Trophoblast cell (in vitro differentiated cells and primary cell): ENCODE measurements at regions not wholly inside any gene's neighbourhood (a gene's known extent, or its start where the extent isn't known, plus 50 kb on each side); places are given as distances from the start of the nearest gene placed in this dataset.
"Not testable (repeated sequence)": the region's sequence is repeated elsewhere in the genome, so short reads cannot be mapped to it uniquely, and the experiment has no call there.

Experiments
- DNase-seq, 2 donors: peaks; one replicate each; pipeline ENCODE4 v3.0.0-alpha.2; 2016
- H2AFZ ChIP-seq: 2 replicates; pipeline ENCODE4 v1.6.1; 2013; ENCODE audit warnings: low read length, moderate library complexity, mild to moderate bottlenecking; ENCODE audit not compliant: insufficient read depth, poor library complexity
- H2AK5ac ChIP-seq: 2 replicates; pipeline ENCODE4 v1.6.1; 2013; ENCODE audit warnings: mild to moderate bottlenecking, low read length
- H2BK120ac ChIP-seq: 2 replicates; pipeline ENCODE4 v1.6.1; 2013; ENCODE audit warnings: low read length, mild to moderate bottlenecking, moderate library complexity; ENCODE audit not compliant: insufficient read depth, poor library complexity
- H2BK12ac ChIP-seq: 2 replicates; pipeline ENCODE4 v1.6.1; 2013; ENCODE audit warnings: mild to moderate bottlenecking, low read length, moderate library complexity
- H2BK5ac ChIP-seq: 2 replicates; pipeline ENCODE4 v1.6.1; 2013; ENCODE audit warnings: low read length, low read depth, moderate library complexity, mild to moderate bottlenecking; ENCODE audit not compliant: poor library complexity
- H3K14ac ChIP-seq: 2 replicates; pipeline ENCODE4 v1.6.1; 2013; ENCODE audit warnings: mild to moderate bottlenecking, low read length
- H3K18ac ChIP-seq: 2 replicates; pipeline ENCODE4 v1.6.1; 2013; ENCODE audit warnings: mild to moderate bottlenecking, low read length
- H3K23ac ChIP-seq: 2 replicates; pipeline ENCODE4 v1.6.1; 2013; ENCODE audit warnings: low read length
- H3K27ac ChIP-seq: 2 replicates; pipeline ENCODE4 v1.5.1; 2013; ENCODE audit warnings: low read depth, mild to moderate bottlenecking, inconsistent platforms, low read length, moderate library complexity
- H3K27me3 ChIP-seq: 2 replicates; pipeline ENCODE4 v1.6.1; 2013; ENCODE audit warnings: inconsistent platforms, mild to moderate bottlenecking, low read length, moderate library complexity; ENCODE audit not compliant: insufficient read depth
- H3K36me3 ChIP-seq, 2 experiments: 1 replicate in 1 of 2; 2 replicates in 1 of 2; pipeline ENCODE4 v1.6.1; 2013; ENCODE audit warnings: low read length in 2 of 2, mild to moderate bottlenecking in 2 of 2, moderate library complexity in 1 of 2; ENCODE audit not compliant: insufficient read depth in 2 of 2, control insufficient read depth in 1 of 2
- H3K4ac ChIP-seq: 2 replicates; pipeline ENCODE4 v1.6.1; 2013; ENCODE audit warnings: low read depth, mild to moderate bottlenecking, low read length, moderate library complexity
- H3K4me1 ChIP-seq, 2 experiments: 1 replicate in 1 of 2; 2 replicates in 1 of 2; pipeline ENCODE4 v1.6.1; 2013; ENCODE audit warnings: low read length in 2 of 2, mild to moderate bottlenecking in 2 of 2, moderate library complexity in 1 of 2; ENCODE audit not compliant: insufficient read depth in 2 of 2, control insufficient read depth in 1 of 2
- H3K4me2 ChIP-seq: 2 replicates; pipeline ENCODE4 v1.6.1; 2013; ENCODE audit warnings: inconsistent platforms, mild to moderate bottlenecking, low read length, moderate library complexity
- H3K4me3 ChIP-seq: 2 replicates; pipeline ENCODE4 v1.5.1; 2013; ENCODE audit warnings: mild to moderate bottlenecking, low read depth, low read length, inconsistent platforms
- H3K79me1 ChIP-seq: one replicate; pipeline ENCODE4 v1.6.1; 2013; ENCODE audit warnings: low read length
- H3K79me2 ChIP-seq: 2 replicates; pipeline ENCODE4 v1.6.1; 2013; ENCODE audit warnings: low read length, mild to moderate bottlenecking; ENCODE audit not compliant: control insufficient read depth, insufficient read depth, poor library complexity
- H3K9ac ChIP-seq: 2 replicates; pipeline ENCODE4 v1.6.1; 2013; ENCODE audit warnings: mild to moderate bottlenecking, low read length
- H3K9me3 ChIP-seq: 2 replicates; pipeline ENCODE4 v1.6.1; 2013; ENCODE audit warnings: low read depth, mild to moderate bottlenecking, control low read depth, inconsistent platforms, low read length; ENCODE audit not compliant: insufficient read depth
- H4K12ac ChIP-seq: 2 replicates; pipeline ENCODE4 v1.6.1; 2013; ENCODE audit warnings: low read depth, mild to moderate bottlenecking, low read length, moderate library complexity
- H4K8ac ChIP-seq: 2 replicates; pipeline ENCODE4 v1.6.1; 2013; ENCODE audit warnings: low read depth, mild to moderate bottlenecking, low read length, moderate library complexity
- H4K91ac ChIP-seq: one replicate; pipeline ENCODE4 v1.6.1; 2013; ENCODE audit warnings: low read depth, mild to moderate bottlenecking, low read length, moderate library complexity
- WGBS: extraction: QIAGEN DNeasy Blood & Tissue Kit; methylation state at CpG from one replicate; pipeline ENCODE4 v1.1.7; 2013; ENCODE audit warnings: missing lambda C conversion rate; ENCODE audit not compliant: insufficient read length, insufficient coverage; ENCODE audit errors: extremely low coverage; 5-methylcytosine and 5-hydroxymethylcytosine counted together

DNA sequence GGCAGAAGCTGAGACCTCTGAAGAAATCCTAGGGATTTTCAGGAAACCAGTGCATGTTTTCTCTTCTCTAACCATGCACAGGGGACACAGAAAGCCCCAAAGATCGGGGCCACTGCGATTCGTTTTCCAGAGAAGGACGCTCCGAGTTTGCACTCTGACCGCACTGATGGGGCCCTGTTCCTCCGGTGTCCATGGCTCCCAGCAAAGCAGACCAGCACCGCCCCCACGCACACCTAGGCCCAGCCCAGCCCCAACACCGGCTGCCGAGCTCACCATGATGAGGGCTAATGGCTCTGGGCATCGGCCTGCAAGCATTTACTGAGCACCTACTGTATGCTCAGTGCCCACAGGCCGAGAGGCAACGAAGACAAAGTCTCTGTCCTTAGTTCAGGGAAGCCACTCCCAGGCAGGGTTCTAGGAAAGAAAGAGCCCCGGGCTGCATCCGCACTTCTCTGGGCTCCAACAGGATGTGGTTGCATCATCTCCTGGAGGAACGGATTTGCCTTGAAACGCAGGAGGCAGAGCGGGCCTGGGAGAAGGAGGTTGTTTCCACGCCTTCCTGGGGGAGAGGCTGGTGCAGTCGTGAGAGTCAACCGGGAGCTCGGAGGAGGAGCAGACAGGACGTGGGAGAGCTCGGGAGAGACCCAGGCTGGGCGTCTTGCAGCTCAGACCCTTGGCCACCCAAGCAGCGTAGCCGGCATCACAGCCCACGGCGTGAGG is 5460.9 kb upstream of the TPTE start:
- not testable (repeated sequence) for H4K91ac ChIP-seq, H2BK12ac ChIP-seq, H3K27ac ChIP-seq, DNase-seq, H3K18ac ChIP-seq, H3K4me2 ChIP-seq, H3K9me3 ChIP-seq, H3K14ac ChIP-seq, H2AK5ac ChIP-seq, H2BK120ac ChIP-seq, H2AFZ ChIP-seq, H3K4ac ChIP-seq, H2BK5ac ChIP-seq, H3K27me3 ChIP-seq, H4K12ac ChIP-seq, H3K79me2 ChIP-seq, H3K4me3 ChIP-seq, H4K8ac ChIP-seq, H3K9ac ChIP-seq, H3K23ac ChIP-seq, H3K4me1 ChIP-seq, H3K36me3 ChIP-seq, H3K79me1 ChIP-seq
- no CpG with 5 or more reads among the region's 30 CpGs for WGBS

DNA sequence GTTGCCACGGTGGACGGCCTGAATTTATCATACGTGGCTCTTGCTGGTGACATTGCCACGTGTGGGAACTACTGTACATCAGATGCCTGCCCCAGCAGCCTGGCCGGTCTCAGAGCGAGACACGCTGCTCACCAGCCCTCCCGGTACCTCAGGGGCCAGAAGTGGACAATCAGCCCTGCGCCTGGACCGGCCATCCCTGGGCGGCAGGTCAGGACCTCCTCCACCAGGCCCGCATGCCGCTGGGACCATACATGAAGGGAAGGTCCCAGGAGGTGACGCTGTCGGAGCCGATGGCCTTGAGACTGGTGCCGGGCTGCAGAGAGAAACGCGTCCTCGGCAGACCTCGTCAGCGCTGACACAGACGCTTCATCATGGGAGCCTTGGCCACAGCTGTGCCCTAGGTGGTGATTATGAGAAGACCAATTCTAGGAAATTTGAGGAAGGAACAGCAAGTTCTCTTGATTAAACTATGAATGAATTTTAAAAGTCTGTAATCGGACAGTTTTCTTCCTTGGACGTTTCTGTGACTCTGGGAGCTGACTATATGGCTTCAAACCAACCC is 5456.7 kb upstream of the TPTE start:
- H2BK120ac ChIP-seq, H4K91ac ChIP-seq, H3K4me1 ChIP-seq: not testable (repeated sequence)

DNA sequence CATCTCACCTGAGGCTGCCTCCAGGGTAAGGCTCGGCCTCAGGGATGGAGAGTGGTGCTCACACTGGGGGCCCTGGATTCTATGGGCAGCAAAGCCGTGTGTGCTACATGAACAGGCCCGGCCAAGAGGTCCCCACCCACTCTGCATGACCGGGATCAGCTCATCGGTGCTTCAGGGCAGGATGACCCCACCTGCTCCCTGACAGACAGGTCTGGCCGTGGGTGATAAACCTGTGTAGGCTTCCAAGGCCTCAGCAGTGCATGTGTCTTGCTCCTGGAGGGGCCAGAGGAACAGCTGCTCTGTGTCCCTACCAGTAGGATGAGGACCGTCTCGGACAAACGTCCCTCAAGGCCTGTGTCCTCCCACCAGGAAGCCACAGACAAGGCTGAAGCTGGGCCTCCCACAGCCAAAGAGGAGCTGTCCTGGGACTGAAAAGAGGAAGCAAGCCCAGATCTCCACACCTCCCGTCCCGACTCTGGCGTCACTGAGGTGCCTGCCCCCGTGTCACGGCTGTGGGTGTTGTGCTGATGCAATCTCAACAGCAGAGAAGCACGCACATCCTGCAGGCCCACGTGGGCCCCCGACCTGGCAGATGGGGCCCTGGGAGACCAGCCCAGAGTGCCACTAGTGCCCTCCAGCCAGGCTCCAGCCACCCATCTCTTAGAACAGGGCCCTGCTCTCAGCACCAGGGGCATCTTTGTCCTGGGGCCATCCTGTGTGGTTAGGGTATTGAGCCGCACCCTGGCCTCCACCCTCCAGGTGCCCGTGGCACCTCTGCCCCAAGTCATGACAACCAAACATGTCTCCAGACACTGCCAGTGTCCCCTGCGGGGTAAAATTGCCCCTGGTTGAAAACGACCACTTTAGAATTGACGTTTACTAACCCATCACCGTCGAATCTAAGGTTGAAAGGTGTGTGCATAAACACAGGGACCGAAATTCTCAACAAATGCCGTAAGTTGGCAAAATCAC is 5455.9 kb upstream of the TPTE start:
- not testable (repeated sequence) for H3K4me1 ChIP-seq
- DNase-seq = peak; percentile 18 to 20
- no CpG with 5 or more reads among the region's 26 CpGs for WGBS

More for the DNA sequence above, 5456.7 kb upstream of the TPTE start:
- H3K23ac ChIP-seq, H3K4ac ChIP-seq, H3K4me3 ChIP-seq, H3K18ac ChIP-seq, DNase-seq, H3K4me2 ChIP-seq, H3K27ac ChIP-seq, H3K27me3 ChIP-seq, H3K9me3 ChIP-seq, H2AK5ac ChIP-seq, H3K9ac ChIP-seq, H3K36me3 ChIP-seq, H3K79me1 ChIP-seq, H4K8ac ChIP-seq, H2BK12ac ChIP-seq, H4K12ac ChIP-seq, H3K14ac ChIP-seq, H2AFZ ChIP-seq, H2BK5ac ChIP-seq, H3K79me2 ChIP-seq: not testable (repeated sequence)
- no CpG with 5 or more reads among the region's 25 CpGs for WGBS

DNA sequence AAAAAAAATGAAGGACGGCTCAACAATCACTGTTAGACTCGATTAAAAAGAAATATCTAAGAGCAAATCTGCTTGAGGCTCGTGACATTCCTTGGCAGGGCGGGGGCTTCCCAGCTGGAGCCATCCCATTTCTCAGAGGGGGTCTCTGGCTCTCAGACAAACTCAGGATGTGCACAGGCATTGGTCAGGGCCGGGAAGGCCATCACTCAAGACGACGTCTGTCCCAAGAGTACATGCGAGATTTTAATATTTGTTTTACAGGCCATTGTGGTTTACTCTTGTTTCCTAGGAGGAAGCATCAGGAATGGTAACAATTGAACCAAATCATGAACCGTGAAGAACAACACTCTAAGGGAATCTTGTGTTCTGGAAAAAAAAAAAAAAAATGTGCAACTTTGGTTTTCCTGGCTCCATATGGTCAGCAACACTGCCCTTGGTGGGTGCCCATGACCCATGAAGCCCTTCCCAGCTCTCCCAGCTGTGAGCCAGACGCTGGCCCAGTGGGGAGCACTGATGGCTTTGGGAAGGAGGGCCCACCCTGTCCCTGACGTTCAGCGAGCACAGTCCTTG is 5454.6 kb upstream of the TPTE start:
- H2AFZ ChIP-seq, H3K27ac ChIP-seq, H3K4ac ChIP-seq, H3K18ac ChIP-seq, H3K4me2 ChIP-seq, H2AK5ac ChIP-seq, H4K12ac ChIP-seq, H3K4me1 ChIP-seq, H2BK120ac ChIP-seq, H3K36me3 ChIP-seq, H3K79me2 ChIP-seq, DNase-seq, H4K8ac ChIP-seq, H2BK12ac ChIP-seq, H3K9me3 ChIP-seq, H3K79me1 ChIP-seq, H4K91ac ChIP-seq, H3K23ac ChIP-seq, H3K14ac ChIP-seq, H3K4me3 ChIP-seq, H3K9ac ChIP-seq, H2BK5ac ChIP-seq, H3K27me3 ChIP-seq: not testable (repeated sequence)
- WGBS = no CpG with 5 or more reads among the region's 12 CpGs

More for the DNA sequence above, 5455.9 kb upstream of the TPTE start:
- not testable (repeated sequence) for H4K91ac ChIP-seq, H4K8ac ChIP-seq, H3K4ac ChIP-seq, H3K23ac ChIP-seq, H3K27me3 ChIP-seq, H2AFZ ChIP-seq, H3K9ac ChIP-seq, H3K18ac ChIP-seq, H2BK120ac ChIP-seq, H3K14ac ChIP-seq, H3K4me2 ChIP-seq, H2BK12ac ChIP-seq, H3K36me3 ChIP-seq, H2BK5ac ChIP-seq, H2AK5ac ChIP-seq, H4K12ac ChIP-seq, H3K4me3 ChIP-seq, H3K79me2 ChIP-seq, H3K79me1 ChIP-seq, H3K9me3 ChIP-seq, H3K27ac ChIP-seq
